Body of pancreas (tissue), 4 donors: ENCODE measurements at regions not wholly inside any gene's neighbourhood (a gene's known extent, or its start where the extent isn't known, plus 50 kb on each side); places are given as distances from the start of the nearest gene placed in this dataset.
A peak's percentile ranks its signal among the peaks of the same experiment; 100 is the strongest.

Source experiments
- ATAC-seq: fragments of 150-250 bp; one replicate; pipeline ENCODE4 v1.9.1; 2016
- DNase-seq, 4 donors: peaks; one replicate each; pipeline ENCODE4 v3.0.0-alpha.2; 2019
- H3K27ac ChIP-seq, 4 donors: fragments of 200-600 bp; sonication (generic); 1 replicate in 3 of 4; 2 replicates in 1 of 4; pipeline versions ENCODE4 v1.5.1 to v1.6.1; 2016 to 2019; ENCODE audit warnings: mild to moderate bottlenecking in 1 of 4, mixed read lengths in 1 of 4, moderate library complexity in 1 of 4
- H3K27me3 ChIP-seq, 2 donors: fragments of 200-600 bp; sonication (generic); one replicate each; pipeline ENCODE4 v1.6.0; 2016; ENCODE audit warnings: mild to moderate bottlenecking in 1 of 2
- H3K36me3 ChIP-seq, 2 donors: fragments of 200-600 bp; sonication (generic); replicated peaks in 1 of 2; 2 replicates each; pipeline ENCODE4 v1.5.1; 2016; ENCODE audit warnings: low read depth in 2 of 2; ENCODE audit not compliant: insufficient read depth in 1 of 2
- H3K4me1 ChIP-seq: fragments of 200-600 bp; sonication (generic); one replicate; pipeline ENCODE4 v1.6.0; 2016
- H3K4me3 ChIP-seq, 2 donors: fragments of 200-600 bp; sonication (generic); 1 replicate in 1 of 2; 2 replicates in 1 of 2; pipeline ENCODE4 v1.5.1; 2016 to 2019
- H3K9me3 ChIP-seq, 3 donors: fragments of 200-600 bp; sonication (generic); 1 replicate in 2 of 3; 2 replicates in 1 of 3; pipeline ENCODE4 v1.5.1; 2016
- POLR2A ChIP-seq, 3 donors: fragments of 450-650 bp; IDR thresholded peaks; one replicate each; pipeline ENCODE4 v1.6.1; 2016; ENCODE audit warnings: antibody characterized with exemption in 3 of 3, mild to moderate bottlenecking in 2 of 3
- WGBS, 2 donors: methylation state at CpG; one replicate each; pipeline ENCODE4 v1.1.5; 2017; 5-methylcytosine and 5-hydroxymethylcytosine counted together
- intact Hi-C: fragments of 100-400 bp; cut with DNase I; formaldehyde crosslinking; loops from one replicate; pipeline ENCODE4 v1.15.1; 2023
- TF ChIP-seq, protein P1 (sequence below), 7 experiments: fragments of 450-650 bp in 4 of 7; fragments of 200-600 bp in 3 of 7; sonication (generic) in 3 of 7; IDR thresholded peaks; one replicate each; pipeline ENCODE4 v1.5.1; 2016 to 2019; ENCODE audit warnings: antibody characterized with exemption in 7 of 7

DNA sequence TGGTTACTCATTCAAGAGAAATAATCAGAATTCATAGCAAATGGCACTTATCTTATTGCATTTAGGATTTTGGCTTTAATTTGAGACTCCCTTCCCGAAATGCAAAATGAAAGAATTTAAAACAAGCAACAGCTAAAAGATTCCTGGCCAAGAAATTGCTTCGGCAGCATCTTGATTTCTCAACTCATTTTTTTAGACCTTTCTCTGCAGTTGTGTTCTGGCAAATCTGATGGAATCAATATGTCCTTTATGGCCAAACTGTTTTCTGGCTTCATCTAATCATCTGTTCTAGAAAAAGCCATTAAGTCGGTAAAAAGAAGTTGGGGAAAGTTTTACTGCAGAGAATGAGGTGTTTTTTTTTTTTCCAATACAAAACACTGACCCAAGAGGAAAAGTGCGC, 172.1 kb downstream of the SLC16A9 start:
- Histone ChIP-seq H3K4me1 (no peaks in the 10 kb centered on the region), H3K9me3 (no peaks in the 10 kb centered on the region), H3K27ac (no peak overlapping the region), H3K4me3 (no peak overlapping the region), H3K36me3 (no peaks in the 10 kb centered on the region), H3K27me3 (no peaks in the 10 kb centered on the region)
- TF ChIP-seq, protein P1, sequence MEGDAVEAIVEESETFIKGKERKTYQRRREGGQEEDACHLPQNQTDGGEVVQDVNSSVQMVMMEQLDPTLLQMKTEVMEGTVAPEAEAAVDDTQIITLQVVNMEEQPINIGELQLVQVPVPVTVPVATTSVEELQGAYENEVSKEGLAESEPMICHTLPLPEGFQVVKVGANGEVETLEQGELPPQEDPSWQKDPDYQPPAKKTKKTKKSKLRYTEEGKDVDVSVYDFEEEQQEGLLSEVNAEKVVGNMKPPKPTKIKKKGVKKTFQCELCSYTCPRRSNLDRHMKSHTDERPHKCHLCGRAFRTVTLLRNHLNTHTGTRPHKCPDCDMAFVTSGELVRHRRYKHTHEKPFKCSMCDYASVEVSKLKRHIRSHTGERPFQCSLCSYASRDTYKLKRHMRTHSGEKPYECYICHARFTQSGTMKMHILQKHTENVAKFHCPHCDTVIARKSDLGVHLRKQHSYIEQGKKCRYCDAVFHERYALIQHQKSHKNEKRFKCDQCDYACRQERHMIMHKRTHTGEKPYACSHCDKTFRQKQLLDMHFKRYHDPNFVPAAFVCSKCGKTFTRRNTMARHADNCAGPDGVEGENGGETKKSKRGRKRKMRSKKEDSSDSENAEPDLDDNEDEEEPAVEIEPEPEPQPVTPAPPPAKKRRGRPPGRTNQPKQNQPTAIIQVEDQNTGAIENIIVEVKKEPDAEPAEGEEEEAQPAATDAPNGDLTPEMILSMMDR (IDR thresholded peaks at IDR 0.05) = no peak
- TF ChIP-seq POLR2A (IDR thresholded peaks at IDR 0.05) = no peak
- 72 to 78% methylated on average over 4 of the region's 4 CpGs for WGBS, 2 donors
- DNase-seq (no peak), ATAC-seq (no peak)
- intact Hi-C loops = no loop called here

DNA sequence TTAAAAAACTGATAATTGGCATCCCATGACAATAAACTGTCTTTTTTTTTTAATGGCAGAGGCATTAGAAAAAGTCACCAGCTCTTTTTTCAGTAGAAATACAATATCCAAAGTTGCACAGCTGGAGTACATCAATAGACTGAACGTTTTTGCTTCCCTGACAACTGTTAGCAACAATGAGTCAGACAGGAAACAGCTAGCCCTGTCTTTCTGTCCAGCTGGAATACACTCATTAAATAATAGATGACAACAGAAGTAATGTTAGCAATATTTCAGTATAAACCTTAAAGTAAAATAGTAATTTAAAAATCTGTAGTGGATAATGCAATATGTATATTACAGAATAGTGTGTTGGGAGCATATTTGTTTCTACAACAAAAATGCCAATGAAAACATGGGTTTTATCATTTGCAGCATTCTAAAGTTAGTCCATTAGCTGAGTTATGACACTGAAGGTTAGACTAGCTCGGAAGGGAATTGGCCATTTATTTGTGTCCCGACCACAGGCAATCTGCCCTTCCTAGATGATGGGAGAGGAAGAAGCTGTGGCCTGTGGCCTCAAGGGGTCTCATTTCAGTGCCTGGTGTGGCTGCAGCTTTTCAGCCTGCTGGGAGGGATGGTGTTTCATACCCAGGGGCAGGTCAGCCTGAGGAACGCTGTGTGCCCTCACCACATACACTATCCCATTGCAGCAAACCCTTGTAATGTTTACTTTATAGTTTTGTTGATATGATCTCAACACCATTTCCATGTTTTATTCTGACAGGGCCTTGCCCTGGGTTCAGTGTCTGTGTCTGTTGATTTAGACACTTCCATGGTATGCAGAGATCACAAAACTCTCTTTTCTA, 173.3 kb downstream of the SLC16A9 start:
- DNase-seq = no peak
- 43% methylated on average over 4 of the region's 4 CpGs for WGBS, 2 donors
- ATAC-seq = peak; percentile 35

DNA sequence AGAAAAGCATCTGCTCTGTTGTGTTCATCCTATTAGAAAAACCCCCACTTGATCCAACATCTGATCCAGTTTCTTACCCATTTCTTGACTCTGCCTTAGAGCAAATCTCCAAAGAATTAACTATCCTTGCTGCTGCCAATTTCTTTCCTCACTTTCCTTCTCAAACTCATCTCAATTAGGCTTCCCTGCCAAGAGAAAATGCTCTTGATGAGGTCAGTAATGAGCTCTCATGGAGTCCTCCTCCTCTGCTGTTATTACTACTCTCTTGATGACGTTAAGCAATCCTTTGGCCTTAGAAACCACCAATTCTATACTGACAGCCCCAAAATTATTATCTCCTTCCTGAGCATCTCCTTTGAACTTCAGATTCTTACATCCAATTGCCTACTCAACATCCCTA, 162.0 kb upstream of the FAM13C start:
- no peaks in the 10 kb centered on the region for H3K36me3 ChIP-seq
- no peak overlapping the region for H3K4me3 ChIP-seq
- WGBS, 2 donors = 0 to 55% methylated on average over 1 of the region's 1 CpG
- H3K27me3 ChIP-seq = no peaks in the 10 kb centered on the region
- TF ChIP-seq, protein P1 (IDR thresholded peaks at IDR 0.05) = no peak
- no peak for TF ChIP-seq POLR2A (IDR thresholded peaks at IDR 0.05)
- ATAC-seq (peak; percentile 33), DNase-seq (no peak)
- H3K27ac ChIP-seq = no peak overlapping the region
- intact Hi-C loops = no loop called here
- no peaks in the 10 kb centered on the region for H3K4me1 ChIP-seq
- no peaks in the 10 kb centered on the region for H3K9me3 ChIP-seq

More for the DNA sequence above, 173.3 kb downstream of the SLC16A9 start:
- Histone ChIP-seq H3K4me3 (no peak overlapping the region), H3K4me1 (no peaks in the 10 kb centered on the region), H3K36me3 (no peaks in the 10 kb centered on the region), H3K27me3 (no peaks in the 10 kb centered on the region), H3K9me3 (no peaks in the 10 kb centered on the region), H3K27ac (no peak overlapping the region)
- TF ChIP-seq, protein P1 (IDR thresholded peaks at IDR 0.05) = no peak
- no peak for TF ChIP-seq POLR2A (IDR thresholded peaks at IDR 0.05)
- intact Hi-C loops = no loop called here

DNA sequence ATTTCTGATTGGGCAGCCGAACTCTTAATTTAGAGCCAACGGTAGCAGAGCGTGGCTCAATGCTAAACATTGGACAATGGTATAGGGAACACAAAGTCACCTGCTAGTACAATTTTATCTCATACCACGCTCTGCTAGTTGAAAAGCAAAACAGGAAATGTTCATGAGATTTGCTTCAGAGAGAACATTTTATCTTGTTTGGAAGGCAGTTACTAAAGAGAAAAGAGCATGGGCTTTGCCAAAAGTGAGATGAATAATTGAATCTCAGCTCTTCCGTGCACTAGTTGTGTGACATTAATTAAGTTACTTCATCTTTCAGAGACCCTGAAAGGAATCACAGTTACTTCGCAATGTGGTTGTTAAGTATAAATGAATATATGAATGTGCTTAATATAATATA, 161.5 kb upstream of the FAM13C start:
- WGBS, 2 donors = 70% methylated on average over 6 of the region's 6 CpGs
- ATAC-seq = no peak

More for the DNA sequence above, 161.5 kb upstream of the FAM13C start:
- no peak overlapping the region for H3K4me3 ChIP-seq
- H3K9me3 ChIP-seq = no peaks in the 10 kb centered on the region
- H3K27ac ChIP-seq = no peak overlapping the region
- DNase-seq = no peak
- no peaks in the 10 kb centered on the region for H3K36me3 ChIP-seq
- intact Hi-C loops = no loop called here
- H3K27me3 ChIP-seq = no peaks in the 10 kb centered on the region
- no peak for TF ChIP-seq POLR2A (IDR thresholded peaks at IDR 0.05)
- TF ChIP-seq, protein P1 (IDR thresholded peaks at IDR 0.05) = no peak
- H3K4me1 ChIP-seq = no peaks in the 10 kb centered on the region
